ENCODE measurements at regions not wholly inside any gene's neighbourhood (a gene's known extent, or its start where the extent isn't known, plus 50 kb on each side); places are given as distances from the start of the nearest gene placed in this dataset.

DNA sequence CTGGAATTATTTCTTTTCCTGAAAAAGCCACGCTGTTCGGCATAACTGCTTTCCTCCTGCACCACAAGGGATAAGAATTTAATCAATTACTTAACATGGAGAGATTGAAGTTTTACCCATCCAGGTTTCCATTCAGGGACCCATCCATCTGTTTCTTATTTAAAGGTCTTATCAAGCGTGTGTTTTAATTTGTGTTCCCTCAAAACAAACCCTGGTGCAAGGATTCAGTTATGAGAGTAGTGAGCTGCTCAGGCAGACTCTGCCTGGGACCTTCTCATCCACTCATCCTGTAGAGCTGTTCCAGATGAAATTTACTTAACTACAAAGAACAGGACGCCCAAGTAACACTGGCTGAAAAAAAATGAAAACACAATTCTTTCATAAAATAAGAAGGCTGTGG is 97.8 kb downstream of the BANF2 start:
- no peak for TF ChIP-seq POLR2A (IDR thresholded peaks at IDR 0.05)
- TF ChIP-seq, protein P1, sequence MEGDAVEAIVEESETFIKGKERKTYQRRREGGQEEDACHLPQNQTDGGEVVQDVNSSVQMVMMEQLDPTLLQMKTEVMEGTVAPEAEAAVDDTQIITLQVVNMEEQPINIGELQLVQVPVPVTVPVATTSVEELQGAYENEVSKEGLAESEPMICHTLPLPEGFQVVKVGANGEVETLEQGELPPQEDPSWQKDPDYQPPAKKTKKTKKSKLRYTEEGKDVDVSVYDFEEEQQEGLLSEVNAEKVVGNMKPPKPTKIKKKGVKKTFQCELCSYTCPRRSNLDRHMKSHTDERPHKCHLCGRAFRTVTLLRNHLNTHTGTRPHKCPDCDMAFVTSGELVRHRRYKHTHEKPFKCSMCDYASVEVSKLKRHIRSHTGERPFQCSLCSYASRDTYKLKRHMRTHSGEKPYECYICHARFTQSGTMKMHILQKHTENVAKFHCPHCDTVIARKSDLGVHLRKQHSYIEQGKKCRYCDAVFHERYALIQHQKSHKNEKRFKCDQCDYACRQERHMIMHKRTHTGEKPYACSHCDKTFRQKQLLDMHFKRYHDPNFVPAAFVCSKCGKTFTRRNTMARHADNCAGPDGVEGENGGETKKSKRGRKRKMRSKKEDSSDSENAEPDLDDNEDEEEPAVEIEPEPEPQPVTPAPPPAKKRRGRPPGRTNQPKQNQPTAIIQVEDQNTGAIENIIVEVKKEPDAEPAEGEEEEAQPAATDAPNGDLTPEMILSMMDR (IDR thresholded peaks at IDR 0.05), result no peak
- TF ChIP-seq EP300 (IDR thresholded peaks at IDR 0.05), result no peak
